SK-N-MC (cell line): ENCODE measurements at regions not wholly inside any gene's neighbourhood (a gene's known extent, or its start where the extent isn't known, plus 50 kb on each side); places are given as distances from the start of the nearest gene placed in this dataset.
A peak's percentile ranks its signal among the peaks of the same experiment; 100 is the strongest.
"Not testable (repeated sequence)": the region's sequence is repeated elsewhere in the genome, so short reads cannot be mapped to it uniquely, and the experiment has no call there.

Source experiments
- DNase-seq: peaks from one replicate; pipeline ENCODE4 v3.0.0-alpha.2; 2011; ENCODE audit warnings: low read depth, low spot score
- H3K27ac ChIP-seq: fragments of 200-600 bp; sonication (generic); 2 replicates; pipeline ENCODE4 v1.5.1; 2016; ENCODE audit warnings: mixed run types
- H3K36me3 ChIP-seq: fragments of 200-600 bp; sonication (generic); 2 replicates; pipeline ENCODE4 v1.6.1; 2017; ENCODE audit warnings: antibody characterized with exemption, low read length, mixed read lengths; ENCODE audit not compliant: insufficient read depth
- H3K4me3 ChIP-seq: fragments of 200-600 bp; sonication (generic); 2 replicates; pipeline ENCODE4 v1.5.1; 2016
- H3K9ac ChIP-seq: fragments of 200-600 bp; sonication (generic); 2 replicates; pipeline ENCODE4 v1.8.0; 2017; ENCODE audit warnings: mixed run types, mixed read lengths; ENCODE audit not compliant: insufficient read length
- H3K9me3 ChIP-seq: fragments of 200-600 bp; sonication (generic); 2 replicates; pipeline ENCODE4 v1.6.1; 2017; ENCODE audit warnings: low read depth, mild to moderate bottlenecking, antibody characterized with exemption, low read length, moderate library complexity, mixed read lengths
- EZH2 ChIP-seq: fragments of 200-600 bp; sonication (generic); IDR thresholded peaks from one replicate; pipeline ENCODE4 v1.6.1; 2017; ENCODE audit warnings: antibody characterized with exemption
- FOXP2 ChIP-seq: optimal IDR thresholded peaks from 2 replicates; pipeline ENCODE3; 2011; ENCODE audit warnings: mild to moderate bottlenecking, moderate library complexity; ENCODE audit not compliant: insufficient read depth; ENCODE audit errors: extremely low read length, control extremely low read depth
- POLR2AphosphoS5 ChIP-seq: IDR thresholded peaks from 2 replicates; pipeline ENCODE4 v1.6.1; 2012; ENCODE audit warnings: mild to moderate bottlenecking, low read depth, low read length, borderline replicate concordance

DNA sequence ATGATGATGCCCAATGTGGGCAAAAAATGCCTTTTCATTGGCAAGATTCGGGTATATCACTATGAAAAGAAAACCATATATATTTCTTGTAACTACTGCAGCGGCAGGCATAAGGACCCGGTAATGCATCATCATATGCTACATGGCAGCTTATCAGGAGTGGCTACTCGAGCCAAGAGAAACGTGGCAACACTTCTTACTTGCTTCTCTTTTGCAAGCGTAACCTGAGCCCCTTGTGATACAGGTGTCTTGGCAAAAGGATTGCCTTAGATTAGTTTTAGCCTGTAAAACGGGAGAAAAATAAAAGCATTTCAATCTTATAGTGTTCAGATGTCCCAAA lies 280.3 kb downstream of the SPRY1 start:
- Histone ChIP-seq H3K36me3 (no peaks in the 10 kb centered on the region), H3K27ac (no peak overlapping the region), H3K9me3 (no peaks in the 10 kb centered on the region), H3K9ac (no peak overlapping the region), H3K4me3 (no peak overlapping the region)
- DNase-seq, result no peak
- no peak for TF ChIP-seq POLR2AphosphoS5

- Histone ChIP-seq H3K36me3 (no peaks in the 10 kb centered on the region), H3K9me3 (no peaks in the 10 kb centered on the region), H3K27ac (no peak overlapping the region), H3K9ac (no peak overlapping the region), H3K4me3 (no peak overlapping the region)
- DNase-seq, result no peak
- TF ChIP-seq POLR2AphosphoS5 (no peak), FOXP2 (no peak), EZH2 (no peak)
These were observed 286.3 kb downstream of the SPRY1 start for GRCh38 chr4:123682931-123683330.

- H3K27ac ChIP-seq, H3K9ac ChIP-seq: not testable (repeated sequence)
These were observed 288.3 kb downstream of the SPRY1 start for GRCh38 chr4:123684937-123685336.

DNA sequence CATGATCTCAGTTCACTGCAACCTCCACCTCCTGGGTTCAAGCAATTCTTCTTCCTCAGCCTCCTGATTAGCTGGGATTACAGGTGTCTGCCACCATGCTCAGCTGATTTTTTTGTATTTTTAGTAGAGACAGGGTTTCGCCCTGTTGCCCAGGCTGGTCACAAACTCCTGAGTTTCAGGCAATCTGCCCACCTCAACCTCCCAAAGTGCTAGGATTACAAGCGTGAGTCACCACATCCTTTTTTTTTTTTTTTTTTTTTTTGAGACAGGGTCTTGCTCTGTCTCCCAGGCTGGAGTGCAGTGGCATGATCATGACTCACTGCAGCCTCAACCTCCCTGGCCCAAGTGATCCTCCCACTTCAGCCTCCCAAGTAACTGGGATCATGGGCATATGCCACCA lies 298.9 kb downstream of the SPRY1 start:
- not testable (repeated sequence) for H3K9ac ChIP-seq, H3K27ac ChIP-seq, DNase-seq, H3K36me3 ChIP-seq, H3K9me3 ChIP-seq, H3K4me3 ChIP-seq

More at GRCh38 chr4:123684937-123685336, 288.3 kb downstream of the SPRY1 start:
- H3K9me3 ChIP-seq, DNase-seq, H3K36me3 ChIP-seq, H3K4me3 ChIP-seq: not testable (repeated sequence)

DNA sequence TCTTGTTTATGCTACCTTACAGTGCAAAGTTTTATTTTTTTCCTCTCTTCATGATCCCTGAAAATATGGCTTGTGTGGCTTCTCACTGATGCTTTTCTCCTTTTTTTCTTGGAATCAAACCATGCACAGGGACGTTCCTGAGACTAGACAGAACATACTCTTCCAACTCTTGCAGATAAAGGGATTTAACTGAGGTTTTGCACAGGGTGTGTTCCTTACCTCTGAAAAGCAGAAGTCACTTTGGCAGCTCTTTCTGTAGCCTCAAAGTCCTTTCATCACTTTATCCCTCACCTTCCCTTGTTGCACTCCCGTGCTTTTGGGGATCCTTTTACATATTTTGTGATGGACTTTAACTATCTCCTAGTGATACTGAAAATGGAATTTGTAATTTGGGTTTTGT lies 300.1 kb downstream of the SPRY1 start:
- H3K27ac ChIP-seq, result no peak overlapping the region
- no peak overlapping the region for H3K9ac ChIP-seq
- no peaks in the 10 kb centered on the region; the same call in 1 of the 2 replicates for H3K36me3 ChIP-seq
- no peak overlapping the region for H3K4me3 ChIP-seq
- TF ChIP-seq EZH2, result no peak
- TF ChIP-seq FOXP2, result no peak
- no peak for TF ChIP-seq POLR2AphosphoS5
- DNase-seq, result no peak
- H3K9me3 ChIP-seq, result no peaks in the 10 kb centered on the region

DNA sequence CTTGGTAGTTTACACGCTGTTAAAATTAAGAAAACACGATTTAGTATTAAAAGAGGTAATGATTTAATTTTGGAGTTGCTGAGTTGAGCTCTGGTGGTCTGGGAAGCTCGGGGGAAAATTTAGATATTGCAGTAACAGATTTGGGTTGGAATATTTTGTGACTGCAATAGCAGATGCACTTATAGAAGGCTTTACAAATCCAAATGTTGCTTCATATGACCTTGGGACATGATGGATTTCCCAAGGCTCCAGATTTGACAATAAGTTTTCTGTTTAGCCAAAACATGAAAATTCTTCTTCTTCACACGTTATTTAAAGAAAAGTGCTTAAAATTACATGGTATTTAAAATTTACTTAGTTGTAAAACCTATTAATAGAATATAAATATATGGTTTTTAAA lies 302.0 kb downstream of the SPRY1 start:
- Histone ChIP-seq H3K36me3 (no peaks in the 10 kb centered on the region; the same call in 1 of the 2 replicates), H3K4me3 (no peak overlapping the region), H3K9ac (no peak overlapping the region), H3K9me3 (no peaks in the 10 kb centered on the region), H3K27ac (no peak overlapping the region)
- no peak for TF ChIP-seq FOXP2
- TF ChIP-seq EZH2, result no peak
- TF ChIP-seq POLR2AphosphoS5, result no peak
- DNase-seq, result no peak

GRCh38 chr4:123699880-123700771 lies 303.5 kb downstream of the SPRY1 start:
- no peaks in the 10 kb centered on the region for H3K9me3 ChIP-seq
- DNase-seq, result no peak
- no peak overlapping the region for H3K4me3 ChIP-seq
- peak overlapping the region; percentile 71 for H3K27ac ChIP-seq
- H3K36me3 ChIP-seq, result no peaks in the 10 kb centered on the region; the same call in 1 of the 2 replicates
- no peak overlapping the region for H3K9ac ChIP-seq
- TF ChIP-seq FOXP2 (no peak), POLR2AphosphoS5 (no peak), EZH2 (no peak)

DNA sequence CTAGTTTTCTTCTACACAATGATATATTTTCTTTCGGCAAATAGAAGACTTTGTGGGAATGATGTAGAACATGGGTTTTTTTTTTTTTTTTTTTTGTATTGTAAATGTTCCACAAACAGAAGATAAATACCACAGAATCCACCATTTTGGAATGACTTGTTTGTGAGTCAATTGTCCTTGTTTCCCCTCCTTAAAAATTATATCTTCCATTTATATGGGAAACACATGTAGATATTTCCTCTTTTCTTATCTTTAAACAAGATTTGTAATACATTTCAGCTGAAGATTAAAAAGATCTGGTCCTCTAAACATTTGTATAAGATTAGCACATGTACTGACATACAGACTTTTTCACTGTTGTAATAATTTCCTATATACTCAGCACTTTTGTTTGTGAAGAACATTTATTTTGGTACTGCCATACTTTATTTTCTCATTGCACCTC lies 304.6 kb downstream of the SPRY1 start:
- Histone ChIP-seq H3K36me3 (no peaks in the 10 kb centered on the region; the same call in 1 of the 2 replicates), H3K9me3 (no peaks in the 10 kb centered on the region), H3K27ac (peak overlapping the region; percentile 71; the same call in 1 of the 2 replicates), H3K4me3 (no peak overlapping the region), H3K9ac (no peak overlapping the region)
- DNase-seq, result no peak
- TF ChIP-seq POLR2AphosphoS5, result no peak
- TF ChIP-seq FOXP2, result no peak
- TF ChIP-seq EZH2, result no peak

DNA sequence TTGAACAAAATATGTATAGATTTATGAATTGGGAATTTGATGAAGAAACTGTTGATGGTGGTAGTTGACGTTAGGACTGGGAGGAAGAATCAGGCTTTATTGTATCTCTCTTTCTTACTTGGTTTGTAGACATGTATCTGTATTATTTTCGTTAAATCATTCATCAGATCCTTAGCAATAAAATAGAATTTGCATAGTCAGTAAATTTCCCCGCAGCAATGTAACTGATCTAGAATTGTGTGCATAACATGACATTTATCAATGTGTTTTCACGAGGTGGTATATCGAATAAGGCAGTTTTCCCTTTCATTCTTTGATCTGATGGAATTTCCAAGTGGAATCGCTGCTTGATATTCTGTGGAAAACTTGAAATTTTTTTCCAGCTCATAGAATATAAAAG lies 308.8 kb downstream of the SPRY1 start:
- no peak for TF ChIP-seq FOXP2
- no peak for TF ChIP-seq EZH2
- TF ChIP-seq POLR2AphosphoS5, result no peak
- H3K9ac ChIP-seq, result no peak overlapping the region
- H3K4me3 ChIP-seq, result no peak overlapping the region
- no peaks in the 10 kb centered on the region for H3K9me3 ChIP-seq
- H3K27ac ChIP-seq, result no peak overlapping the region
- no peaks in the 10 kb centered on the region for H3K36me3 ChIP-seq
- no peak for DNase-seq
